Endothelial cell (in vitro differentiated cells): ENCODE measurements at regions not wholly inside any gene's neighbourhood (a gene's known extent, or its start where the extent isn't known, plus 50 kb on each side); places are given as distances from the start of the nearest gene placed in this dataset.

Experiments
- DNase-seq: peaks from one replicate; pipeline ENCODE4 v3.0.0; 2021; ENCODE audit warnings: low spot score
- H3K27ac Mint-ChIP-seq: one replicate; pipeline ENCODE4 v1.8.0; 2021; ENCODE audit warnings: mixed read lengths, inconsistent platforms; ENCODE audit not compliant: unreplicated experiment
- H3K27me3 Mint-ChIP-seq: one replicate; pipeline ENCODE4 v1.8.0; 2021; ENCODE audit warnings: mild to moderate bottlenecking, moderate library complexity, mixed read lengths, inconsistent platforms; ENCODE audit not compliant: unreplicated experiment
- H3K36me3 Mint-ChIP-seq: one replicate; pipeline ENCODE4 v1.8.0; 2021; ENCODE audit warnings: mild to moderate bottlenecking, low read depth, mixed read lengths, inconsistent platforms; ENCODE audit not compliant: unreplicated experiment
- H3K4me1 Mint-ChIP-seq: one replicate; pipeline ENCODE4 v1.8.0; 2021; ENCODE audit warnings: mild to moderate bottlenecking, mixed read lengths, inconsistent platforms; ENCODE audit not compliant: unreplicated experiment
- H3K4me3 Mint-ChIP-seq: one replicate; pipeline ENCODE4 v1.8.0; 2021; ENCODE audit warnings: mild to moderate bottlenecking, mixed read lengths, inconsistent platforms; ENCODE audit not compliant: unreplicated experiment
- H3K9me3 Mint-ChIP-seq: one replicate; pipeline ENCODE4 v1.8.0; 2021; ENCODE audit warnings: mixed read lengths, inconsistent platforms; ENCODE audit not compliant: unreplicated experiment
- TF ChIP-seq, protein P1 (sequence below): fragments of 200-600 bp; sonication (generic); IDR thresholded peaks from one replicate; pipeline ENCODE4 v1.5.0; 2021; ENCODE audit warnings: antibody characterized with exemption; ENCODE audit not compliant: unreplicated experiment

DNA sequence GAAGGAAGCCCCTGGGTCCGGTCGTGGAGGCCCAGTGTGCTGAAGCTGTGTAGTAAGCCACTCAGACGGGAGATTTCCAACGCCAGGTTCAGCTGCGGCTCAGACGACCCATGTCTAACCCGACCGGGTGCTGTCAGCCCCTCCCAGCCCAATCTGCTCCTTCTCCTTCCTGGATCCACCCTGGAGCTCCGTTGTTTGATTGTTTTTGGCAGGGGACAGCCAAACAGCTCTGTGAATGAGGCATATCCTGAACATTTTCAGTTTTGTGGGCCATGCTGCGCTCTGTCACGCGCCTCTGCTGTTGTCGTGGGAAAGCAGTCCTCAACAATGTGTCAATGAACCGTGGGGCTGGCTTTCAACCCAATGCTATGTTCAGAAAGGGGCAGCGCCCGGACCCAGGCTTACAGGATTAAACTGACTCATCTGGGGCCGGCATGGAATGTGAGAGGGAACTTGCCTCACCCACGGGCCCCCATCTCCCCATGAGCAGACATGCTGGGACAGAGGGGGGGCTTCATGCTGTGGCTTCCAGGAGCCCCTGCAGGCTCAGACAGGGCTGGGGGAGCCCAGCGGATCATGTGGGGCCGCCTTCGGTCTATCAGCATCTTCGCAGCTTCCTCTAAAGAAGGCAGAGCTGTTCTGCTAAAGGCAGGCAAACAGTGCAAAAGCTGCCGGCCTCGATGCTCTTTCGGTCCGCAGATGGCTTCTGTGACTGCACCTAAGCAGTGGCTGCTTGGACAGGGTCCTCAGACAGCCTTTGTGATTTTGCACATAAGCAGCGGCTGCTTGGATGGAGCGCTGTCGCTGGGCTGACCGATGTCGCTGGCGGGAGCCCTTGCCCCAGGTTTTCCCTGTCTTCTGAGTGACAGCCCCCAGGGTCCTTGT lies 101.7 kb downstream of the RIPK4 start:
- no peak overlapping the region for H3K4me3 Mint-ChIP-seq
- peaks cover 8% of the 10 kb centered on the region for H3K4me1 Mint-ChIP-seq
- no peaks in the 10 kb centered on the region for H3K36me3 Mint-ChIP-seq
- H3K27me3 Mint-ChIP-seq, result peaks cover 6% of the 10 kb centered on the region
- TF ChIP-seq, protein P1, sequence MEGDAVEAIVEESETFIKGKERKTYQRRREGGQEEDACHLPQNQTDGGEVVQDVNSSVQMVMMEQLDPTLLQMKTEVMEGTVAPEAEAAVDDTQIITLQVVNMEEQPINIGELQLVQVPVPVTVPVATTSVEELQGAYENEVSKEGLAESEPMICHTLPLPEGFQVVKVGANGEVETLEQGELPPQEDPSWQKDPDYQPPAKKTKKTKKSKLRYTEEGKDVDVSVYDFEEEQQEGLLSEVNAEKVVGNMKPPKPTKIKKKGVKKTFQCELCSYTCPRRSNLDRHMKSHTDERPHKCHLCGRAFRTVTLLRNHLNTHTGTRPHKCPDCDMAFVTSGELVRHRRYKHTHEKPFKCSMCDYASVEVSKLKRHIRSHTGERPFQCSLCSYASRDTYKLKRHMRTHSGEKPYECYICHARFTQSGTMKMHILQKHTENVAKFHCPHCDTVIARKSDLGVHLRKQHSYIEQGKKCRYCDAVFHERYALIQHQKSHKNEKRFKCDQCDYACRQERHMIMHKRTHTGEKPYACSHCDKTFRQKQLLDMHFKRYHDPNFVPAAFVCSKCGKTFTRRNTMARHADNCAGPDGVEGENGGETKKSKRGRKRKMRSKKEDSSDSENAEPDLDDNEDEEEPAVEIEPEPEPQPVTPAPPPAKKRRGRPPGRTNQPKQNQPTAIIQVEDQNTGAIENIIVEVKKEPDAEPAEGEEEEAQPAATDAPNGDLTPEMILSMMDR, result no peak
- no peak for DNase-seq
- no peaks in the 10 kb centered on the region for H3K9me3 Mint-ChIP-seq
- no peak overlapping the region for H3K27ac Mint-ChIP-seq

DNA sequence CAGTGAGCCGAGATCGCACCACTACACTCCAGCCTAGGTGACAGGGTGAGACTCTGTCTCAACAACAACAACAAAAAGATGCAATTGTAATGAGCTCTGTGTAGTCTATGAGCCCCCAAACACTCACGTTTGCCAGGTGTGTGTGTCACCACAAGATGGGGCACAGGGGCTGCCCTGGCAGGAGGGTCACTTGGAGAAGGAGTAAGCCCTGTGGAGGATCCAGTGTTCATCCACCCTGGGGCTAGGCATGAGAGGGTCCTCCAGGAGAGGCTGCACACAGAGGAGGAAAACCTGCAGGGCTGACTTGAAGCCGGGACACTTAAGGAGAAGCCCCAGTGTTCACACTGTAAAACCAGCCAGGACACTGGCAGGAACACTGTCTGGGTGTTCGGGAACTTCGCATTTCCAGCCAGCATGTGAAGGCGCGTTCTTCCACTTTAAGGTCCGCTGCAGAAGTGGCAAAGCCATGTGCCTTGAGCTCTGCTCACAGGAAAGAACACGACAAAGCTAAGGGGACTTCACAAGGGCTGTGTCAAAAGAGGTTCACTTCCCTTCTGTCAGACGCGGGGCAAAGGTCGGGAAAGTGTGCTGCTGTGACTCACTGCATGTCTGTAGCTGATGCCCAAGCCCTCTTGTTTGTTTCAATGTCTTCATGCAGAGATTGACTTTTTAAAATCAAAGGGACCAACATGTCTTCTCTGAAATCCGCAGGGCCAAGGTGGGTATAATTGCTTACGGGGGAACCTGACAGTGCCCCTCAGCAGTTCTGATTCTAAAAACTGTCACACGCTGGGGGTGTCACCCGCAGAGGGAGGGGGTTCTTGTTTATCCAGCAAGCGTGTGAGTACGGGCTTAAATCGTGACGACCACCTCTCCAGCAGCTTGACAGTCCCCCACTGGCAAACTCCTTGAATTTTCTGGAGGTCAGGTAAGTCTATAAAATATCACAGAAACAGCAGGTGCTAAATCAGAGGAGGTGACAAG lies 102.8 kb downstream of the RIPK4 start:
- Mint-ChIP-seq H3K27me3 (peaks cover 6% of the 10 kb centered on the region), H3K4me3 (no peak overlapping the region), H3K36me3 (no peaks in the 10 kb centered on the region), H3K9me3 (no peaks in the 10 kb centered on the region), H3K4me1 (peaks cover 5% of the 10 kb centered on the region), H3K27ac (no peak overlapping the region)
- no peak for DNase-seq
- TF ChIP-seq, protein P1, result no peak

DNA sequence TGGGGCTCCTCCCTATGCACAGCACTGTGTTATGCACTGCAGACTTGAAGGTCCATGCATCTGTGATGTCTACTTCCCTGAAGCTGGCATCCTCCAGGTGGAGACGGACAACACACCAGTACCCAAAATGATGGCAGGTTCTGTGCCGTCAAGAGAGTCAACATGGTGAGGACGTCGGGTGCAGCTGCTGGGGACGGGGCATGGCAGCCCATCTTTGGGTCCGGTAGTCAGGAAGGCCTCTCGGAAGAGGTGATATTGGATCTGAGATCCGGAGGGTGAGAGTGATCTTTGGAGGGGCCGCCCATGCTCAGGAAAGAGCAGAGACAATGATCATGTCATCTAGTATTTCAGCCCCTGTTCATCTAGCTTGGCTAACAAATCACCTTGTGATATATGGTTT lies 104.1 kb downstream of the RIPK4 start:
- Mint-ChIP-seq H3K9me3 (no peaks in the 10 kb centered on the region), H3K4me3 (no peak overlapping the region)

DNA sequence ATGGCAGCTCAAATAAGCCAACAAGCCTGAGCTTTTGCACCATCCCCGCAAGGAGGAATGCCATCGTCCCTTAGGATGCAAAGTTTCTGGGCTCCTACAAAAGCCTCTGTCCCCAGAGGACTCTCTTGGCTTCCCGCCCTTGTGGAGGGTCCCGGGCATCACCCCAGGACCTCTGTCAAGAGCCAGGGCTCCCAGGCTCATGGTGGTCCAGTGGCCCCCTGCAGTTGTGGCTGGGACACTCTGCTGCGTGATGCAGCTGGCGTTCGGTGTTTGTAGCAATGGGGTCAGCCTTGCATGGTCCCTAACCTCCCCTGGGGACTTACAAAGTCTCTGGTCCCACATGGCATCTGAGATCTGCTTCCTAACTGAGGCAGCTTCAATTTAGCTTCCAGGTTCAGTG lies 104.7 kb downstream of the RIPK4 start:
- peaks cover 5% of the 10 kb centered on the region for H3K4me1 Mint-ChIP-seq

More for the DNA sequence above, 104.1 kb downstream of the RIPK4 start:
- Mint-ChIP-seq H3K27ac (no peak overlapping the region), H3K4me1 (peaks cover 5% of the 10 kb centered on the region), H3K36me3 (no peaks in the 10 kb centered on the region), H3K27me3 (peaks cover 9% of the 10 kb centered on the region)
- DNase-seq, result no peak
- TF ChIP-seq, protein P1, result no peak

More for the DNA sequence above, 104.7 kb downstream of the RIPK4 start:
- Mint-ChIP-seq H3K27ac (no peak overlapping the region), H3K27me3 (peaks cover 9% of the 10 kb centered on the region), H3K9me3 (no peaks in the 10 kb centered on the region), H3K36me3 (no peaks in the 10 kb centered on the region), H3K4me3 (no peak overlapping the region)
- TF ChIP-seq, protein P1, result no peak
- no peak for DNase-seq
